ENCODE measurements at regions not wholly inside any gene's neighbourhood (a gene's known extent, or its start where the extent isn't known, plus 50 kb on each side); places are given as distances from the start of the nearest gene placed in this dataset.

GRCh38 chr6:46072866-46073265, 56.9 kb upstream of the ENPP4 start:
- ATAC-seq = no peak

- peak in 1 of 2 donors; percentile 24 for ATAC-seq
Observed at GRCh38 chr6:46078294-46078693, 51.5 kb upstream of the ENPP4 start.

GRCh38 chr6:46079061-46079460, 50.7 kb upstream of the ENPP4 start:
- ATAC-seq = no peak

Data from activated CD4-positive, CD25-positive, alpha-beta regulatory T cell treated with anti-CD3 and anti-CD28 coated beads, Interleukin-2, amount 50 U/mL, for 24 hours (primary cell).